Neural progenitor cell (in vitro differentiated cells): ENCODE measurements at regions not wholly inside any gene's neighbourhood (a gene's known extent, or its start where the extent isn't known, plus 50 kb on each side); places are given as distances from the start of the nearest gene placed in this dataset.
"Not testable (repeated sequence)": the region's sequence is repeated elsewhere in the genome, so short reads cannot be mapped to it uniquely, and the experiment has no call there.

Experiments used
- EZH2 ChIP-seq: fragments of 200-600 bp; sonication (generic); IDR thresholded peaks from 2 replicates; pipeline ENCODE4 v1.6.1; 2017; ENCODE audit warnings: antibody characterized with exemption, mild to moderate bottlenecking, moderate library complexity
- TF ChIP-seq, protein P1 (sequence below): fragments of 200-600 bp; sonication (generic); IDR thresholded peaks from 2 replicates; pipeline ENCODE4 v1.5.1; 2017; ENCODE audit warnings: antibody characterized with exemption, mild to moderate bottlenecking

DNA sequence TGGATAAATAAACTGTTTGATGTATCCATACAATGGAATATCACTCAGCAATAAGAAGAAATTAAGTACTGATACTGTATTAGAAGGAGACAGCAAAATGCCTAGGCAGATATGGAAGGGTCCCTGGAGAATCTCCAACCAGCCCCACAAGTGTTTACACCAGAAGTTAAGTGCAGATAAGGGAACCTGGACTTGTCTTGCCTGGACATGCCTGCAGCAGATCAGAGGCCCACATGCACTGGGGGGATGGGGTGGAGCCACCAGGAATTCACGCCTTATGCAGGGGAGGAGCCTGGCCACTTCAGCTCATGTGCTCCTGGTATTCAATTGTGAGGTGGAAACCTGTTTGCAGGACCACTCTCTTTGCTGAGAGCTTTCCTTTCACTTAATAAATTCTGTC, 356.9 kb downstream of the TUBA3C start:
- not testable (repeated sequence) for TF ChIP-seq EZH2
- TF ChIP-seq, protein P1, sequence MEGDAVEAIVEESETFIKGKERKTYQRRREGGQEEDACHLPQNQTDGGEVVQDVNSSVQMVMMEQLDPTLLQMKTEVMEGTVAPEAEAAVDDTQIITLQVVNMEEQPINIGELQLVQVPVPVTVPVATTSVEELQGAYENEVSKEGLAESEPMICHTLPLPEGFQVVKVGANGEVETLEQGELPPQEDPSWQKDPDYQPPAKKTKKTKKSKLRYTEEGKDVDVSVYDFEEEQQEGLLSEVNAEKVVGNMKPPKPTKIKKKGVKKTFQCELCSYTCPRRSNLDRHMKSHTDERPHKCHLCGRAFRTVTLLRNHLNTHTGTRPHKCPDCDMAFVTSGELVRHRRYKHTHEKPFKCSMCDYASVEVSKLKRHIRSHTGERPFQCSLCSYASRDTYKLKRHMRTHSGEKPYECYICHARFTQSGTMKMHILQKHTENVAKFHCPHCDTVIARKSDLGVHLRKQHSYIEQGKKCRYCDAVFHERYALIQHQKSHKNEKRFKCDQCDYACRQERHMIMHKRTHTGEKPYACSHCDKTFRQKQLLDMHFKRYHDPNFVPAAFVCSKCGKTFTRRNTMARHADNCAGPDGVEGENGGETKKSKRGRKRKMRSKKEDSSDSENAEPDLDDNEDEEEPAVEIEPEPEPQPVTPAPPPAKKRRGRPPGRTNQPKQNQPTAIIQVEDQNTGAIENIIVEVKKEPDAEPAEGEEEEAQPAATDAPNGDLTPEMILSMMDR: not testable (repeated sequence)
